Upper lobe of left lung (tissue), 4 donors: ENCODE measurements at regions not wholly inside any gene's neighbourhood (a gene's known extent, or its start where the extent isn't known, plus 50 kb on each side); places are given as distances from the start of the nearest gene placed in this dataset.

Source experiments
- CTCF ChIP-seq, 6 experiments: fragments of 450-650 bp in 4 of 6; fragments of 200-600 bp in 2 of 6; sonication (generic) in 2 of 6; IDR thresholded peaks; one replicate each; pipeline ENCODE4 v1.5.1; 2016 to 2019; ENCODE audit warnings: antibody characterized with exemption in 6 of 6
- EP300 ChIP-seq, 4 donors: sonication (generic); formaldehyde crosslinking; IDR thresholded peaks; one replicate each; pipeline ENCODE4 v1.5.1; 2017; ENCODE audit warnings: antibody characterized with exemption in 4 of 4, control low read depth in 2 of 4
- POLR2A ChIP-seq, 4 donors: fragments of 450-650 bp; IDR thresholded peaks; one replicate each; pipeline ENCODE4 v1.5.1; 2016 to 2017; ENCODE audit warnings: antibody characterized with exemption in 4 of 4, mild to moderate bottlenecking in 2 of 4
- POLR2AphosphoS5 ChIP-seq, 2 donors: sonication (generic); formaldehyde crosslinking; IDR thresholded peaks; one replicate each; pipeline ENCODE4 v1.5.1; 2017; ENCODE audit warnings: antibody characterized with exemption in 2 of 2

- TF ChIP-seq POLR2A (IDR thresholded peaks at IDR 0.05), result no peak
- no peak for TF ChIP-seq CTCF (IDR thresholded peaks at IDR 0.05)
- no peak for TF ChIP-seq POLR2AphosphoS5 (IDR thresholded peaks at IDR 0.05)
- no peak for TF ChIP-seq EP300 (IDR thresholded peaks at IDR 0.05)
Measured at GRCh38 chr9:84587153-84587552, 82.4 kb upstream of the NTRK2 start.
